ENCODE measurements at regions not wholly inside any gene's neighbourhood (a gene's known extent, or its start where the extent isn't known, plus 50 kb on each side); places are given as distances from the start of the nearest gene placed in this dataset.

- Histone ChIP-seq H3K79me2 (ENCODE audit: low read length) (peaks cover 18% of the 10 kb centered on the region), H3K4me3 (ENCODE audit: low read length) (no peak overlapping the region), H4K20me1 (ENCODE audit: insufficient read depth, low read length) (no peaks in the 10 kb centered on the region), H2AFZ (ENCODE audit: low read depth, low read length) (no peak overlapping the region), H3K4me1 (ENCODE audit: low read length) (peaks cover 77% of the 10 kb centered on the region), H3K9me3 (ENCODE audit: insufficient read depth, low read length) (0 out of 2 replicates have a peak, but pooled peaks cover 6% of the 10 kb centered on the region), H3K27ac (ENCODE audit: low read length) (peak overlapping the region; percentile 99), H3K27me3 (ENCODE audit: low read depth, low read length) (no peaks in the 10 kb centered on the region), H3K36me3 (replicated peaks; ENCODE audit: low read depth, low read length) (peaks cover 29% of the 10 kb centered on the region), H3K4me2 (ENCODE audit: low read length) (peak overlapping the region; percentile 52; the same call in 1 of the 2 replicates), H3K9ac (ENCODE audit: low read length) (peak overlapping the region; percentile 78)
- TF ChIP-seq CTCF (IDR thresholded peaks at IDR 0.05; ENCODE audit: low read depth, low read length) = no peak
- no peak for TF ChIP-seq EZH2phosphoT487 (IDR thresholded peaks at IDR 0.05; ENCODE audit: low read depth)
Observed at GRCh38 chr21:25457946-25458345, 149.3 kb downstream of the MRPL39 start.

- H2AFZ ChIP-seq (ENCODE audit: low read depth, low read length) = no peak overlapping the region
- peak overlapping the region; percentile 81 for H3K9ac ChIP-seq (ENCODE audit: low read length)
- 0 out of 2 replicates have a peak overlapping the region, but pooled peaks have one; percentile 26 for H3K4me3 ChIP-seq (ENCODE audit: low read length)
- no peaks in the 10 kb centered on the region for H3K27me3 ChIP-seq (ENCODE audit: low read depth, low read length)
- H4K20me1 ChIP-seq (ENCODE audit: insufficient read depth, low read length) = no peaks in the 10 kb centered on the region
- H3K4me2 ChIP-seq (ENCODE audit: low read length) = peak overlapping the region; percentile 52
- peaks cover 29% of the 10 kb centered on the region for H3K36me3 ChIP-seq (replicated peaks; ENCODE audit: low read depth, low read length)
- H3K4me1 ChIP-seq (ENCODE audit: low read length) = peaks cover 72% of the 10 kb centered on the region
- 0 out of 2 replicates have a peak, but pooled peaks cover 6% of the 10 kb centered on the region for H3K9me3 ChIP-seq (ENCODE audit: insufficient read depth, low read length)
- TF ChIP-seq CTCF (IDR thresholded peaks at IDR 0.05; ENCODE audit: low read depth, low read length) (no peak), EZH2phosphoT487 (IDR thresholded peaks at IDR 0.05; ENCODE audit: low read depth) (no peak)
- H3K27ac ChIP-seq (ENCODE audit: low read length) = peak overlapping the region; percentile 99
- H3K79me2 ChIP-seq (ENCODE audit: low read length) = peaks cover 18% of the 10 kb centered on the region
Observed at GRCh38 chr21:25457411-25457810, 149.9 kb downstream of the MRPL39 start.

GRCh38 chr21:25456672-25457071 is 150.6 kb downstream of the MRPL39 start:
- Histone ChIP-seq H3K4me1 (ENCODE audit: low read length) (peaks cover 65% of the 10 kb centered on the region), H3K4me2 (ENCODE audit: low read length) (peak overlapping the region; percentile 51), H4K20me1 (ENCODE audit: insufficient read depth, low read length) (no peaks in the 10 kb centered on the region), H3K9me3 (ENCODE audit: insufficient read depth, low read length) (0 out of 2 replicates have a peak, but pooled peaks cover 6% of the 10 kb centered on the region), H3K79me2 (ENCODE audit: low read length) (peaks cover 18% of the 10 kb centered on the region), H3K27ac (ENCODE audit: low read length) (peak overlapping the region; percentile 99), H3K4me3 (ENCODE audit: low read length) (peak overlapping the region; percentile 33; the same call in 1 of the 2 replicates), H3K27me3 (ENCODE audit: low read depth, low read length) (no peaks in the 10 kb centered on the region), H2AFZ (ENCODE audit: low read depth, low read length) (no peak overlapping the region), H3K36me3 (replicated peaks; ENCODE audit: low read depth, low read length) (peaks cover 26% of the 10 kb centered on the region), H3K9ac (ENCODE audit: low read length) (peak overlapping the region; percentile 81)
- TF ChIP-seq EZH2phosphoT487 (IDR thresholded peaks at IDR 0.05; ENCODE audit: low read depth) (no peak), CTCF (IDR thresholded peaks at IDR 0.05; ENCODE audit: low read depth, low read length) (no peak)

- Histone ChIP-seq H3K9ac (ENCODE audit: low read length) (no peak overlapping the region), H3K4me3 (ENCODE audit: low read length) (no peak overlapping the region), H2AFZ (ENCODE audit: low read depth, low read length) (no peak overlapping the region), H3K9me3 (ENCODE audit: insufficient read depth, low read length) (0 out of 2 replicates have a peak, but pooled peaks cover 11% of the 10 kb centered on the region), H3K4me2 (ENCODE audit: low read length) (no peak overlapping the region), H4K20me1 (ENCODE audit: insufficient read depth, low read length) (no peaks in the 10 kb centered on the region), H3K27me3 (ENCODE audit: low read depth, low read length) (no peaks in the 10 kb centered on the region), H3K79me2 (ENCODE audit: low read length) (peaks cover 9% of the 10 kb centered on the region), H3K27ac (ENCODE audit: low read length) (no peak overlapping the region), H3K36me3 (replicated peaks; ENCODE audit: low read depth, low read length) (peaks cover 21% of the 10 kb centered on the region), H3K4me1 (ENCODE audit: low read length) (peaks cover 38% of the 10 kb centered on the region)
- TF ChIP-seq CTCF (IDR thresholded peaks at IDR 0.05; ENCODE audit: low read depth, low read length) (no peak), EZH2phosphoT487 (IDR thresholded peaks at IDR 0.05; ENCODE audit: low read depth) (no peak)
Observed at GRCh38 chr21:25453524-25453923, 153.8 kb downstream of the MRPL39 start.

Measured in OCI-LY3 (cell line).